NCI-H2029 (cell line): ENCODE measurements at regions not wholly inside any gene's neighbourhood (a gene's known extent, or its start where the extent isn't known, plus 50 kb on each side); places are given as distances from the start of the nearest gene placed in this dataset.
"Not testable (repeated sequence)": the region's sequence is repeated elsewhere in the genome, so short reads cannot be mapped to it uniquely, and the experiment has no call there.

ENCODE experiments used
- DNase-seq: peaks from one replicate; lab custom pipeline; 2025; lab: John Stamatoyannopoulos, UW

DNA sequence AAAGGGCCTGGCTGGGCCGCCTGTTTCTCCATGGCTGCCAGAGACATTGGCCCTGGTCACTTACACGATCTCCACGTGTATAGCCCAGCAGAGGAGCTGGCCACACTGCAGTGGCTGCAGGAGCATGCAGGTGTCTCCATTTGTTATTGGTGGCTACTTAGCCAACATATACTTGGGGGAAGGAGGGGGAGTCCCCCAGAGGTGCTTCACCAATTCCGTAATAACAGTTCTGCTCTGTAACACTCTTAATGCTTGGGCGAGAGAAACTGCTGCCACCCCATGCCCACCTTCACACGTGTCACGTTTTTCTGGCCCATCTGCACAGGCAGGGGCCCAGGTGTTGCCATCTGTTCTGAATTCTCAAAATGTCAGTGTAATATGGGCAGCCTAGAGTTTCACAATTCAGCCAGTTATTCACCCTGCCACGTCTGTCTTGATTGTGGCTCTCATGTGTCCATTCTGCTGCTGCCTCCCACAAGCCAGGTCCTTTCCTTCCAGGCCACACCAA, 353.5 kb downstream of the BCL2L11 start:
- DNase-seq, result not testable (repeated sequence)

GRCh38 chr2:111478335-111478734, 357.6 kb downstream of the BCL2L11 start:
- not testable (repeated sequence) for DNase-seq

DNA sequence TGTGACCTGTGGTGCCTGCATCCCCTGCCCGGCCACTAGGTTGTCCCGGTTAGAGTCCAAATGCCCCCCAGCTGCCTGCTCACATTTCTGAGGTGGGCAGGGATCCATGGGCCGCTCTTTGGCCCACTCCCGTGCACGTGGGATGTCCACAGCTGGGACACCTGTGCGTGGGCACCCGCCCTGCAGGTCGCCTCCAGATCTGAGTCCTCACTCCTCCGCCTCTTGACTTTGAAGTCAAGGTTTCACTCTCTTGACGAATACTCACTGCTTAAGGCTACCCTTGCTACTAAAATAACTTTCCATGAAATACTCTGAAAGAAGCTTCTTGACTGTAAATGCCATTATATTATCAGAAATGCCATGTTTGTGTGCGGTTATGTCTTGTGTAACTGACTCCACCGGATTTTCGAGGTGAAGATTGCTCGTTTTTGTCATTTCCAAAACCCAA, 358.2 kb downstream of the BCL2L11 start:
- not testable (repeated sequence) for DNase-seq

DNA sequence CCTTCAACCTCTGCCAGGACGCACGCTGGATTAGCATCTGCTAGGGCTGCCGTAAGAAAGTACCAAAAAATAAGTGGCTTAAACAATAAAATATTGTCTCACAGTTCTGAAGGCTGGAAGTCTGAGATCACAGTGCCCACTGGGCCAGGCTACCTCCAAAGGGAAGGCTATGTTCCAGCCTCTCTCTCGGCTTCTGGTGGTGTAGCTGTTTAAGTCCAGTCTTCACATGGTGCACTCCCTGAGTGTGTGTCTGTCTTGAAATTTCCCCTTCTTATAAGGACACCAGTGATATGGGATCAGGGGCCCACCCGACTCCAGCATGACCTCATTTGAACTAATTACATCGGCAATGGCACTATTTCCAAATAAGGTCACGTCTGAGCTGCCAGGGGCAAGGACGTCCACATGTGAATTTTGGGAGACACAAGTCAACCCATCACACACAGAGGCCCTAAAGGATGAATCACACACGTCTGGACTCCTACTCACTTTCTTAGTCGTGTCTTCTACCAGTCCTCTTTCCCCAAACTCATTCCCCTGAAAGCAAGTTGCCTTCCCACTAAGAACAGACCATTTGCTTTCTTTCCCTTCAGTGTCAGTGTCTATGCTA, 359.4 kb downstream of the BCL2L11 start:
- DNase-seq, result not testable (repeated sequence)

DNA sequence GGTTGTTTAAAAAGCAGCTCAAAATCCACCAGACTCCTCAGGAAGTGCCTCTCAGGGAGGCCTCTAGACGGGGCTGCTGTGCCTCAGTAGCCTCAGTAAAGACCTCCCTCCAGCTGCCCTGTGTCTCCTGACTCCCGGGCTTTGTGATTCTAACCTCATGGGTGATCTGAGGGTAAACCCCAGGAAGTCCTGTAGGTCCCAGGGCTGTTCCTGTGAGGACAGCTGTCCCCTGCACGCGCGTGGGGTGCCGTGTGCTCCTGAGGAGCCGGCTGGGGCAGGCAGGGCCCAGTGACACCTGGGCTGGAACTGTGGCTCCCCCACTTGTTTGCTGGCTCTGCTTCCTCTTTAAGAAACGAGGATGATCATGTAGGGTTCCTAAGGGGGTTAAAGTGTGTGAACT, 359.9 kb downstream of the BCL2L11 start:
- DNase-seq, result not testable (repeated sequence)

DNA sequence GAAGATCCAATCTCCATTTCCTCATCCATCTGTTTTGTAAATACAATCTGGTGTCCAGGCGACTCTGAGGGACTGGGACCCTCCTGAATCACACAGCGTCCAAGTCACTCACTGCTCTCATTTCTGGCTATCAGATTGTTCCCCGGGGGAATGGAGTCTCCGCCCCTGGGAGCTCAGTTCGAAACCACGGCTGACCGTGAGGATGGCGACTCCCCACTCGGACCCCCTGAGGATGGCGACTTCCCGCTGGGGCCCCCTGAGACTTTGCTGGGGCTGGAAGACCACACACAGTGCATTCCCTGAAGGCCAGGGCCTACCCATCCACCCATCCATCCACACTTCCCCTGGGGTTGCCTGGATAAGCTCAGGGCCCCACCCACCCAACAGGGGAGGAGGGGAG, 360.5 kb downstream of the BCL2L11 start:
- not testable (repeated sequence) for DNase-seq

- DNase-seq, result not testable (repeated sequence)
Observed at GRCh38 chr2:111482987-111483679, 362.4 kb downstream of the BCL2L11 start.

DNA sequence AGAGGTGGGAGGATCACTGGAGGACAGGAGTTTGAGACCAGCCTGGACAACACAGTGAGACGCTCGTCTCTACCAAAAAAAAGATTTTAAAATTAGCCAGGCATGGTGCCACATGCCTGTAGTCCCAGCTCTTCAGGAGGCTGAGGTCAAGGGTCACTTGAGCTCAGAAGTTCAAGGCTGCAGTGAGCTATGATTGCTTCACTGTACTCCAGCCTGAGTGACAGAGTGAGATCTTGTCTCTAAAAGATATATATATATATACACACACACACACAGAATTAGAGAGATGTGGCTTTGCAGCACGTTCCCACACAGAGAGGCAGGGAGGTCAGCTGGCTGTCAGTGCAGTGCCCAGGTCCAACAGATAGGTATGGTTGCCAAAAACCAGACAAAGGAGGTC, 363.4 kb downstream of the BCL2L11 start:
- DNase-seq, result not testable (repeated sequence)

- DNase-seq, result not testable (repeated sequence)
Observed at GRCh38 chr2:111485895-111486294, 365.2 kb downstream of the BCL2L11 start.

DNA sequence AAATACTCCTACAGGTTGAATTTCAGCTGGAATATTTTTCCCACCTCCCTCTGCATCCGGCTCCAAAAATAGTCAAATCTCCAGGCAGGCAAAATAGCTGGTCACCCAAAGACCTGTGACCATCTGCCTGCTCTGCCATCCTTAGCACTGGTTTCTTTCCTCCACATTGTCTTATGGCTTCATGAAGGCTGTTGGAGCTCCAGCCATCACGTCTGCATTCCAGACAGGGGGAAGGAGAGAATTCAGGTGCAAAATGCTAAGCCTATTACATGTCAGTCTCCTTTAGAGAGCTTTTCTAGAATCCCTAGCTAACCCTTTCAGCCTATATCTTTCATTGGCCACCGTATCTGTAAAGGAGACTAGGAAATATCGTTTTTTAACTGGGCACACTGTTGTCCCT, 367.7 kb downstream of the BCL2L11 start:
- DNase-seq, result not testable (repeated sequence)

DNA sequence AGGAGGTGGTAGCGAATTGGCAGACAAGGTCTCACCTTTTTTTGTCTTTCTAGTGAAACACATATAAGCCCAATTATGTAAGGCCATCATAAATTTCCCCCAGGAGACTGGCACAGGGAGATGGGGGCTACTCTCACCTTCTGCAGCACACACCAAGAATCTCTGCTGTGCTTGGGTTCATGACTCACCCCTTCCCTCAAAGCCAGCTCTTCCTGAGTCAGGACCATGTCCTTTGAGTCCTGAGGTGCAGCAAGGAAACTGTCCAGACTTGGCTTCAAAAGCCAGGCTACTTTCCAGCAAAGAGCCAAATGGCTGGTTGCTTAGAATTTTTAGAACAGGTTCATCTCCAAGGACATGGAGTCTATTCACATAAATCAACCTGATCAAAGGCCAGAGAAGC, 368.7 kb downstream of the BCL2L11 start:
- DNase-seq, result not testable (repeated sequence)

DNA sequence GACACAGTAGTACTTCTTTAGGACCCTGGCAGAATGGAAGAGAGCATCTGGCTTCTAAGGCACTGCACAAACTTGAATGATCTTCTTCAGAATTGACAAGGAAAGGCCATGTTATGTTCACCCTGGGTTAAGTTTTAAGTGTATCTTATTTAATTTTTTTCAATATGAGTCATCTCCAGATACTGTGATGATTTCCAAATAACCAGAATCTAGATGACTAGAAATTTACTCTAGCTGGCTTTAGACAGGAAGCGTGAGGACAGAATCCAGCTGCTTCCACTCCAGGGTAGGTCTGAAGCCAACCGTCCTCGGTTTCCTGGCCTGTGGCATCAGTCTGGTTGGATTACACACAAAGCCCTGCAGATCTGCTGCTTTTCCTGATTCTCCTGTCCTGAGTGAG, 370.5 kb downstream of the BCL2L11 start:
- DNase-seq, result not testable (repeated sequence)

DNA sequence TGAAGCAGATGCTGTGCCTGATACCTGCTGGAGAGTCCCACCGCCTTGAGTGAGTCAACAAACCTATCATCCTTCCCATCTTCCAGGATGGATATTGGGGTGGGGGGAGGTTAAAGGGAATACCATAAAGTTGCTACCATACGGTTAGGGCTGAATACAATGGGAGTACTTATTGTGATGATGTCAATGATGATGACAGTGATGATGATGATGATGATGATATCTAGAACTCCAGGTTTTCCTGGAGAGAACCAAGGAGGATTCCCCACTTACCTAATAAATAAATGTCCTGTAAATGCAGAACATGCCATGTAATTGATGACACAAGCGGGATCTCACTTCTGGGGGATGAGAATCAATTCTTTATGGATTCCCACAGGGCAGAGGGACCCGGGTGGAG, 370.9 kb downstream of the BCL2L11 start:
- not testable (repeated sequence) for DNase-seq

- DNase-seq, result not testable (repeated sequence)
Observed at GRCh38 chr2:111492995-111493719, 372.4 kb downstream of the BCL2L11 start.

DNA sequence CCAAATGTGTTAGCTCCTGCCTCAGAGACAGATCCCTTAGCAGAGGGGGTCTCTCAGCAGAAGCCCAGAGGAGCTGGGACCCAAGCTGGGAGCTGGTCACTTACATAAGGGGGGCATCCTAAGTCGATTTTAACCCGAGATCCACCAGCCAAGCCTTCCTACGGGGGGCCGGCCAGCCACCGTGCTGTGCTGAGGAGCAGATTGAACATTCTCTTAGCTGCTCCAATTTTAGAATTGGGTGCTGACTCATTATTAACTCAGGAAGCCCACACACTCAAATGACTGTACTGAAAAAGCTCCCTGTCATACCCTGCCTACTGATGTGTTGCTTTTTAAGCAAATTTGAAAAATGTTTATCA, 373.0 kb downstream of the BCL2L11 start:
- DNase-seq, result not testable (repeated sequence)

DNA sequence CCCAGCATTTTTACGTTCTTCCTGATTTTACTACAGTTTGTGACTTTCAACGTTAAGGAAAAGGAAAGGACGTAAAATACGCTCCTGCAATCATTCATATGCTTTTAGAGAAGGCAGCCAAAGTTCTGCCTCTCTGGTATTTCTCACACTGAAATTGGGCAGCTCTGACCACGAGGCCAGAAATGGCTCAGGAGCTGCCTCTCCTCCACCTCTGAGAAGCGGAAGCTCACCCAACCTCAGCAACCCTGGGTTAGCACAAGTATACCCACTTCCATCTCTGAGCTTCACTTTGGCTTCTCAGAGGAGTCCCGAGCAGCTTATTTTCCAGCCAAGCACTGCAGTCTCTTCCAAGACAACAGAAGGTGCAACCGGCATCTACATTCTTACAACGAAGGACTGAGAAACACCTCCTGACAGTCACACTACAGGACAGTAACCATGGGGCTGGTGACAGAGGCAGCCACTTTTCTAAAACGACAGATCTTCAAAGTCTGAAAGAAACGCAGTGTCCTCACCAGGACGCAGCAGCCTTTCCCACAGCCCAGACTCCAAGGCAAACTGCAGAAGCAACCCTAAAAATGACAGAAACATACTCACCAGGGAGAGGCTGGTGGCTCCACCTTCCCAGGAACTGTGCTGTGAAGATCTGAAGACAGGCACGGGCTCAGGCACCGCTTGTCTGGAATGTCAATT, 373.7 kb downstream of the BCL2L11 start:
- DNase-seq, result not testable (repeated sequence)

DNA sequence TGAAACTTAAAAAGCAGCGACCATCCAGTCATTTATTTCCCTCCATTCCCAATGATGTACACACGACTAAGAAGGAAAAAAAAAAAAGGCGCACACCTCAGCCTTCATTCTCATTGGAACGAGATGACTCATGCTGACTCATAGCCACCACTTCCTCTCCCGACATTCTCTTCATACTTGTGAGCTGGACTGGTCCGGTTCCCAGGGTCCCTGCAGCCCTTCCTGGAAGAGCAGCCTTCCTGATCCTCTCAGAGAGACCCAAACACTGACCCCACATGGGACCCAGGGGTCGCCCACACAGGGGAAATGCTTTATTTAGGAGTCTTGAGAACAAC, 374.2 kb downstream of the BCL2L11 start:
- DNase-seq, result not testable (repeated sequence)

DNA sequence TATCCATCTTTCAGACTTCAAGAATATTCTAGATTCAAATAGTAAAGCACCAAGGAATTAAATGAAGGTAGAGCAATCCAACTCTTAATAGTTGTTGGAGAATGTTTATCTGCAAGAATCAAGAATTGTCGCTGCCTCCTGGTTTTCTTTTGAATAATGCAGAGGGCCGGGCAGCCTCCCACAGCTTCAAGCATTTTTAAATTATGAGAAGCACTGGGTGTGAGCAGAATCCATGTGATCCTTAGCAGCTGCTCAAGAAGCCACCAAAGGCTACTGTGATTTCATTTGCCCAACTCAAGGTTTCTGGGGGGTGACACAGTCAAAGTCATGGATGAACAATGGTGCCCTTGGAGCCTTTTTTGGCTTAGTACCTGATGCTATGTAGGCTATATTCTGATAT, 374.9 kb downstream of the BCL2L11 start:
- DNase-seq, result not testable (repeated sequence)

GRCh38 chr2:111496176-111496575, 375.5 kb downstream of the BCL2L11 start:
- DNase-seq, result not testable (repeated sequence)

DNA sequence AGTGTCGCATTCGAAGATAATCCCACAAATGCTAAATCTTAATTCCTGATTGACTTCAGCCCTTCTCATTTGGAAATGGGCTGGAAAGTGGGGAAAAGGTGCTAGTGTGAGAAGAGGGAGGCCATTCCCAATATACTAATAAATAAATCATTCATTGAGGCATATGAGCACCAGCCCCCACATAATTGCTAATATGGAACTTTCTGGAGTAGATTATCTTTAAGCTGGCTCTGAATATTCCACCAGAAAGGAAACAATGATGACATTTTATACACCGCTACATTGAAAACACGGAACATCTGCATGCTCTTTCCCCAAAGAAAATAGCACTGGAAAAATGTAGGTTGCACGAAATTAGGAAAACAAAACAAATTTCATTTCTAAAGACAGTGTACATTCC, 376.1 kb downstream of the BCL2L11 start:
- not testable (repeated sequence) for DNase-seq

- not testable (repeated sequence) for DNase-seq
Observed at GRCh38 chr2:111497270-111497669, 376.6 kb downstream of the BCL2L11 start.

DNA sequence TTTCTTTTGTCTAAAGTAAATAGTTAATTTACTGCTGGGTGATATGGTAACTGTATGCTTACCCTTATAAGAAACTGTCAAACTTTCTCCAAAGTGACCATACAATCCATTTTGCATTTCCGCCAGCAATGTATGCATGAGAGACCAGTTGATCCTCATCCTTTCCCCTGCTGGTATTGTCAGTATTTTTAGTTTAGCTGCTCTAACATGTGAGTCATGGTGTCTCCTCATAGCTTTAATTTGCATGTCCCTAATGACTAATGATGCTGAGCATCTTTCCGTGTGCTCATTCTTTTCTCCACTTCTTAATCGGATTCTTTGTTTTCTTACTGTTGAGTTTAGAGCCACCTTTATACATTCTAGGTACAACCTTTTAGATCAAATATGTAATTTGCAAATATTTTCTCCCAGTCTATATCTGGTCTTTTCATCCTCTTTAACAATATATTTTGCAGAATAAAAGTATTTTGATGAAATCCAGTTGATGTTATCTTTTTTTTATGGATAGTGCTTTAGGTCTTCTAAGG, 379.9 kb downstream of the BCL2L11 start:
- DNase-seq, result not testable (repeated sequence)
